T-helper 2 cell treated with Interferon-gamma antibody and Interleukin-4, amounts not matched to agents 5 μg/mL and 100 μg/mL, for 36 hours (primary cell): ENCODE measurements at regions not wholly inside any gene's neighbourhood (a gene's known extent, or its start where the extent isn't known, plus 50 kb on each side); places are given as distances from the start of the nearest gene placed in this dataset.
A peak's percentile ranks its signal among the peaks of the same experiment; 100 is the strongest.

ENCODE experiments used
- DNase-seq: peaks from one replicate; pipeline ENCODE4 v3.0.0; 2021; ENCODE audit warnings: low spot score
- H3K27ac Mint-ChIP-seq: one replicate; pipeline ENCODE4 v1.8.0; 2021; ENCODE audit warnings: mild to moderate bottlenecking, mixed read lengths
- H3K27me3 Mint-ChIP-seq: one replicate; pipeline ENCODE4 v1.8.0; 2021; ENCODE audit warnings: low read depth, mixed read lengths
- H3K36me3 Mint-ChIP-seq: one replicate; pipeline ENCODE4 v1.8.0; 2021; ENCODE audit warnings: low read depth, mixed read lengths
- H3K4me1 Mint-ChIP-seq: one replicate; pipeline ENCODE4 v1.8.0; 2021; ENCODE audit warnings: low read depth, mixed read lengths
- H3K4me3 Mint-ChIP-seq: one replicate; pipeline ENCODE4 v1.8.0; 2022; ENCODE audit warnings: mild to moderate bottlenecking, moderate library complexity, mixed read lengths
- H3K9me3 Mint-ChIP-seq: one replicate; pipeline ENCODE4 v1.8.0; 2021; ENCODE audit warnings: mixed read lengths

GRCh38 chr6:150670311-150670710 lies 70.6 kb downstream of the PLEKHG1 start:
- Mint-ChIP-seq H3K4me1 (peaks cover 4% of the 10 kb centered on the region), H3K27ac (no peak overlapping the region), H3K9me3 (no peaks in the 10 kb centered on the region), H3K27me3 (peaks cover 8% of the 10 kb centered on the region), H3K4me3 (no peak overlapping the region), H3K36me3 (no peaks in the 10 kb centered on the region)
- no peak for DNase-seq

DNA sequence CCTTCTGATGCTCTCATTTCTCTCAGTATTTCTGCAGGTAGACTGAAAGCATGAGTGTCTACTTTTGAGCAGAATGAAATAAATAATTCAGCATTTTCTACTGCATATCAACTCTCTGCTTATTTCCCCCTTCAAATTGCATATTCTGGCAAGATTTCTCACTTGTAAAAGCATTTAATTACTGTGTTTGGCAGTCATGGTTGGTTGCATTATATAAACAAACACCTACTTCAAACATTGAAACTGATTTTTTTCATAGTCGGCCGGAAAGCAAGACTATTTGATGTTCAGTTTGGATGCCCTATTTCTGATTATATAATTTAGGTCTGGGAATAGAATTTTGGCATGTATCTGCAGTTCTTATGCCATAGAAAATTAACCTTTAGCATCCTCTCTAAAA lies 73.1 kb downstream of the PLEKHG1 start:
- H3K36me3 Mint-ChIP-seq = no peaks in the 10 kb centered on the region
- H3K4me1 Mint-ChIP-seq = peaks cover 4% of the 10 kb centered on the region
- DNase-seq = no peak
- no peak overlapping the region for H3K4me3 Mint-ChIP-seq
- peaks cover 14% of the 10 kb centered on the region for H3K27me3 Mint-ChIP-seq
- no peaks in the 10 kb centered on the region for H3K9me3 Mint-ChIP-seq
- H3K27ac Mint-ChIP-seq = no peak overlapping the region

DNA sequence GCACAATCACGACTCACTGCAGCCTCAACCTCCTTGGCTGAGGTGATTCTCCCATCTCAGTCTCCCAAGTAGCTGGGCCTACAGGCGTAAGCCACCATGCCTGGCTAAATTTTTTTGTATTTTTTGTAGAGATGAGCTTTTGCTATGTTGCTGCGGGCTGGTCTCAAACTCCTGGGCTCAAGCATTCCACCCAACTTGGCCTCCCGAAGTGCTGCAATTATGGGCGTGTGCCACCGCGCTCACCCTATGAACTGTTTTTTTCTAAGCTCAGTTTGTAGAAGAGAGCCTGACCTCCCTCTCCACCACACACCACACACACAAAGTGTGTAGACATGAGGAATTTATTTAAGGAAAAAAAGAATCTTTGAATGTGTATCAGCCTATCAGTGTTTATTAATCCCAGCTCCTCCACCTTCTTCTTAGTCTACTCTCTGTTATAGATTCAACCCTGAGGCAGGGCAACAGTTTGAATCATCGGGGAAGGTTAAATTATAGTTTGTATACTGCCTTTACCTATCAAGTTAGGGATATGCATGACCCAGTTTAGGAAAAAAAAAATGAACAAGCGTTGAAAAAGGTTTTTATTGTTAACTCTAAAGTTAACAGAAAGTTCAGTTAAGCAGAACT lies 74.1 kb downstream of the PLEKHG1 start:
- H3K27ac Mint-ChIP-seq = no peak overlapping the region
- H3K9me3 Mint-ChIP-seq = no peaks in the 10 kb centered on the region
- peaks cover 2% of the 10 kb centered on the region for H3K4me1 Mint-ChIP-seq
- H3K4me3 Mint-ChIP-seq = no peak overlapping the region
- no peak for DNase-seq
- H3K36me3 Mint-ChIP-seq = no peaks in the 10 kb centered on the region
- H3K27me3 Mint-ChIP-seq = peaks cover 12% of the 10 kb centered on the region

DNA sequence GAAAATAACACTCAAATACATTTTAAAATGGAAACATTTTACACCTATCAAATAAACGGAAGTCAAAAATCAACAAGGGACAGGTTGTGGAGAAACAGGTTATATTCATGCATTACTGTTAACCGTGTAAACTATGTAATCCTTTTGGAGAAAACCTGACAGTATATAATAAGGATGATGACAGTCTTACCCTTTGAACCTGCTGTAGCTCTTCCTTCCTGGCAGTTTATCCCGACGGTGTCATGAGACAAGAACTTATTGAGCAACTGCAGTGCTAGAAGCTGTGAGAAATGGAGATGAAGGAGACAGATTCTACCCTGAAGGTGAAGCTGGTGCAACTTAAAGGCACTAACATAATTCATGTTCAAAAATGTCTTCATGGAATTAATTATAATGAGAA lies 76.7 kb downstream of the PLEKHG1 start:
- H3K36me3 Mint-ChIP-seq = no peaks in the 10 kb centered on the region
- no peak overlapping the region for H3K4me3 Mint-ChIP-seq
- H3K27me3 Mint-ChIP-seq = peaks cover 14% of the 10 kb centered on the region
- peaks cover 2% of the 10 kb centered on the region for H3K4me1 Mint-ChIP-seq
- no peak for DNase-seq
- no peaks in the 10 kb centered on the region for H3K9me3 Mint-ChIP-seq
- no peak overlapping the region for H3K27ac Mint-ChIP-seq

DNA sequence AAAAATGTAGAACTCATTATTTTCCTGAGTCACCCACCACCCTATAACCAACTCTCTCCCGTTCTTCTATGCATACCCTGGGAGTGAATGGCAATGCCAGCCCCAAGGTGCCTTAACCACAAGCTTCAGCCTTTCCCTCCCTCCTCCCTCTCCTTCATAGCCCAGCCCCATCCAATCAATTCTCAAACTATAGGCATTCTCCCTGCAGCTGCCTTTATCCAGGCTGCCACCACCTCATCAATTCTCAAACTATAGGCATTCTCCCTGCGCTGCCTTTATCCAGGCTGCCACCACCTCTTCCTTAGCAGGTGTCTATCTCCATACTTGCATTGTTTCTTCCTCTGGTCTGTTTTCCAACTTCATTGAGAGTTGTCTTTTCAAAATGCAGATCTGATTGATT lies 77.1 kb downstream of the PLEKHG1 start:
- Mint-ChIP-seq H3K27me3 (peaks cover 12% of the 10 kb centered on the region), H3K36me3 (no peaks in the 10 kb centered on the region), H3K9me3 (no peaks in the 10 kb centered on the region), H3K4me1 (peaks cover 2% of the 10 kb centered on the region), H3K4me3 (no peak overlapping the region), H3K27ac (no peak overlapping the region)
- no peak for DNase-seq

GRCh38 chr6:150680510-150680909 lies 80.8 kb downstream of the PLEKHG1 start:
- peaks cover 8% of the 10 kb centered on the region for H3K27me3 Mint-ChIP-seq
- no peaks in the 10 kb centered on the region for H3K4me1 Mint-ChIP-seq
- no peak for DNase-seq
- no peaks in the 10 kb centered on the region for H3K9me3 Mint-ChIP-seq
- H3K36me3 Mint-ChIP-seq = no peaks in the 10 kb centered on the region
- H3K4me3 Mint-ChIP-seq = no peak overlapping the region
- H3K27ac Mint-ChIP-seq = no peak overlapping the region

- no peak overlapping the region for H3K27ac Mint-ChIP-seq
- H3K4me3 Mint-ChIP-seq = no peak overlapping the region
- H3K36me3 Mint-ChIP-seq = no peaks in the 10 kb centered on the region
- H3K27me3 Mint-ChIP-seq = peaks cover 6% of the 10 kb centered on the region
- H3K4me1 Mint-ChIP-seq = no peaks in the 10 kb centered on the region
- no peak for DNase-seq
- H3K9me3 Mint-ChIP-seq = no peaks in the 10 kb centered on the region
Observed at GRCh38 chr6:150681578-150682395, 82.1 kb downstream of the PLEKHG1 start.

DNA sequence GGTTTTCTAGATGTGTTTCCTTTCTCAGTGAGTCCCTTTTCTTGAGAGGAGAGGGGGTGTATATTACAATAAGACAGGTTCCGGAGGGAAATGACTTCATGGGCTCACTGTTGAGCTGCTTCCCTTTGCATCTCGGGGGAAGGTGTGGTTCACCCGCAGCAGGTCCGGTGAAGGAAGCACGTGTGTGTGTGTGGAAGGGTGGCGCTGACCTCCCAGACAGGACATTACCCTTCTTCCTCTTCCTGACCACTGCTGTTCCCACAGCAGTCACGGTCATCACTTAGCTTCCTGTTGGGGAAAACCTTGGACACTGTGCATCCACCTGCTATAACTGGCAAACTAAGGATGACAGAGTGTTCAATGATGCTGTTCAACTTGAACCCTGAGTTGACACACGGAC lies 83.6 kb downstream of the PLEKHG1 start:
- DNase-seq = no peak
- H3K36me3 Mint-ChIP-seq = no peaks in the 10 kb centered on the region
- peaks cover 2% of the 10 kb centered on the region for H3K27me3 Mint-ChIP-seq
- no peaks in the 10 kb centered on the region for H3K4me1 Mint-ChIP-seq
- no peak overlapping the region for H3K4me3 Mint-ChIP-seq
- no peak overlapping the region for H3K27ac Mint-ChIP-seq
- no peaks in the 10 kb centered on the region for H3K9me3 Mint-ChIP-seq

- peaks cover 2% of the 10 kb centered on the region for H3K27me3 Mint-ChIP-seq
- H3K36me3 Mint-ChIP-seq = no peaks in the 10 kb centered on the region
- DNase-seq = no peak
- H3K27ac Mint-ChIP-seq = no peak overlapping the region
- no peak overlapping the region for H3K4me3 Mint-ChIP-seq
- H3K4me1 Mint-ChIP-seq = no peaks in the 10 kb centered on the region
- H3K9me3 Mint-ChIP-seq = no peaks in the 10 kb centered on the region
Observed at GRCh38 chr6:150684161-150684560, 84.5 kb downstream of the PLEKHG1 start.

- Mint-ChIP-seq H3K27ac (no peak overlapping the region), H3K9me3 (no peaks in the 10 kb centered on the region), H3K27me3 (no peaks in the 10 kb centered on the region), H3K4me3 (no peak overlapping the region), H3K4me1 (no peaks in the 10 kb centered on the region), H3K36me3 (no peaks in the 10 kb centered on the region)
- no peak for DNase-seq
Observed at GRCh38 chr6:150684714-150685459, 85.2 kb downstream of the PLEKHG1 start.

- no peak overlapping the region for H3K4me3 Mint-ChIP-seq
- H3K27ac Mint-ChIP-seq = no peak overlapping the region
- H3K9me3 Mint-ChIP-seq = no peaks in the 10 kb centered on the region
- DNase-seq = peak; percentile 23
- H3K27me3 Mint-ChIP-seq = no peaks in the 10 kb centered on the region
- H3K36me3 Mint-ChIP-seq = no peaks in the 10 kb centered on the region
- no peaks in the 10 kb centered on the region for H3K4me1 Mint-ChIP-seq
Observed at GRCh38 chr6:150685860-150686259, 86.2 kb downstream of the PLEKHG1 start.

- no peaks in the 10 kb centered on the region for H3K4me1 Mint-ChIP-seq
Observed at GRCh38 chr6:150686566-150686965, 86.9 kb downstream of the PLEKHG1 start.

DNA sequence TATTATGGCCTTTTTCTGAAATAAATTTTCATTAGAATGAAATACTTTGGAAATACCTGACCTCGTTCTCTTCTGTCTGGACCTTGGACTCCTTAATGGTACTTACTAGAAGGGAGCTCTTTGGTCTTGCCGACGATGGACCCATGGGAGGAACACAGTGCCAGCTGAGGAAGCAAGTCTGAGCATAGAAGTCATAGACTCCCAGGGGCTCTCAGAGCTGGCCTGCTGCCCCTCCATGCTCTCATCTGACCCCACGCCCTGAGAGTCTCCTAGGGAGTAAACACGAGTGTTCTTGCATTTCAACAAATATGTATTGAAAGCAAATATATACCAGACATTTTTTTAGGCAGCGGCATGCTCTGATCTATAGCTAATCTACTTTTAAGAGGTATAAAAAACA lies 87.8 kb downstream of the PLEKHG1 start:
- Mint-ChIP-seq H3K27ac (no peak overlapping the region), H3K4me1 (no peaks in the 10 kb centered on the region), H3K4me3 (no peak overlapping the region), H3K36me3 (no peaks in the 10 kb centered on the region), H3K9me3 (no peaks in the 10 kb centered on the region), H3K27me3 (no peaks in the 10 kb centered on the region)
- no peak for DNase-seq

More at GRCh38 chr6:150686566-150686965, 86.9 kb downstream of the PLEKHG1 start:
- Mint-ChIP-seq H3K27ac (no peak overlapping the region), H3K36me3 (no peaks in the 10 kb centered on the region), H3K9me3 (no peaks in the 10 kb centered on the region), H3K4me3 (no peak overlapping the region), H3K27me3 (no peaks in the 10 kb centered on the region)
- DNase-seq = no peak

GRCh38 chr6:150689900-150690590 lies 90.4 kb downstream of the PLEKHG1 start:
- Mint-ChIP-seq H3K9me3 (no peaks in the 10 kb centered on the region), H3K27me3 (peaks cover 7% of the 10 kb centered on the region), H3K27ac (no peak overlapping the region), H3K36me3 (no peaks in the 10 kb centered on the region), H3K4me3 (no peak overlapping the region), H3K4me1 (no peaks in the 10 kb centered on the region)
- no peak for DNase-seq
